GM23338 (cell line): ENCODE measurements at regions not wholly inside any gene's neighbourhood (a gene's known extent, or its start where the extent isn't known, plus 50 kb on each side); places are given as distances from the start of the nearest gene placed in this dataset.

ENCODE experiments used
- ATAC-seq: fragments of 200-7000 bp; cut with Tn5 transposase; 3 replicates; pipeline ENCODE4 v1.9.1; 2020
- DNase-seq: peaks from one replicate; pipeline ENCODE4 v3.0.0-alpha.2; 2015; ENCODE audit warnings: low spot score
- H2AFZ ChIP-seq: fragments of 200-600 bp; sonication (generic); 2 replicates; pipeline ENCODE4 v1.8.0; 2016; ENCODE audit warnings: antibody characterized with exemption, mild to moderate bottlenecking, moderate library complexity
- H3F3A ChIP-seq: fragments of 200-600 bp; sonication (generic); replicated peaks from 2 replicates; pipeline ENCODE4 v1.8.0; 2017; ENCODE audit warnings: antibody characterized with exemption, mixed run types, low read depth
- H3K27ac ChIP-seq: fragments of 200-600 bp; sonication (generic); 2 replicates; pipeline ENCODE4 v1.6.1; 2016; ENCODE audit warnings: low read depth
- H3K27me3 ChIP-seq: fragments of 200-600 bp; sonication (generic); 2 replicates; pipeline ENCODE4 v1.8.0; 2016; ENCODE audit warnings: mild to moderate bottlenecking, mixed run types, moderate library complexity; ENCODE audit not compliant: insufficient read depth
- H3K36me3 ChIP-seq: fragments of 200-600 bp; sonication (generic); 2 replicates; pipeline ENCODE4 v1.8.0; 2016; ENCODE audit warnings: mild to moderate bottlenecking; ENCODE audit not compliant: insufficient read depth
- H3K4me1 ChIP-seq: fragments of 200-600 bp; sonication (generic); 2 replicates; pipeline ENCODE4 v1.8.0; 2016; ENCODE audit warnings: mild to moderate bottlenecking, moderate library complexity; ENCODE audit not compliant: insufficient read depth
- H3K4me2 ChIP-seq: fragments of 200-600 bp; sonication (generic); 2 replicates; pipeline ENCODE4 v1.7.1; 2017; ENCODE audit warnings: mixed run types
- H3K4me3 ChIP-seq: fragments of 200-600 bp; sonication (generic); 2 replicates; pipeline ENCODE4 v1.6.1; 2016; ENCODE audit warnings: mixed run types
- H3K79me2 ChIP-seq: fragments of 200-600 bp; sonication (generic); replicated peaks from 2 replicates; pipeline ENCODE4 v1.8.0; 2017; ENCODE audit warnings: mild to moderate bottlenecking; ENCODE audit not compliant: insufficient read depth
- H3K9me2 ChIP-seq: fragments of 200-600 bp; sonication (generic); 2 replicates; pipeline ENCODE4 v1.8.0; 2017; ENCODE audit not compliant: insufficient read depth
- H4K20me1 ChIP-seq: fragments of 200-600 bp; sonication (generic); replicated peaks from 2 replicates; pipeline ENCODE4 v1.8.0; 2017; ENCODE audit warnings: mild to moderate bottlenecking; ENCODE audit not compliant: insufficient read depth
- H3K27ac Mint-ChIP-seq: 2 replicates; pipeline ENCODE4 v1.8.0; 2020; ENCODE audit warnings: inconsistent platforms, mild to moderate bottlenecking, moderate library complexity, mixed read lengths
- H3K27me3 Mint-ChIP-seq: 3 replicates; pipeline ENCODE4 v1.8.0; 2022; ENCODE audit warnings: low read depth, mild to moderate bottlenecking, moderate library complexity, mixed read lengths, inconsistent platforms; ENCODE audit not compliant: insufficient read depth, poor library complexity
- H3K36me3 Mint-ChIP-seq: 3 replicates; pipeline ENCODE4 v1.8.0; 2021; ENCODE audit warnings: low read depth, mild to moderate bottlenecking, inconsistent platforms, moderate library complexity, mixed read lengths
- H3K4me1 Mint-ChIP-seq: 3 replicates; pipeline ENCODE4 v1.8.0; 2020; ENCODE audit warnings: mild to moderate bottlenecking, inconsistent platforms, mixed read lengths
- H3K4me3 Mint-ChIP-seq: 3 replicates; pipeline ENCODE4 v1.8.0; 2021; ENCODE audit warnings: moderate library complexity, mild to moderate bottlenecking, inconsistent platforms, mixed read lengths
- H3K9me3 Mint-ChIP-seq: 3 replicates; pipeline ENCODE4 v1.8.0; 2020; ENCODE audit warnings: moderate library complexity, mild to moderate bottlenecking, inconsistent platforms, mixed read lengths
- CREB1 ChIP-seq: fragments of 250-450 bp; sonication (Bioruptor Pico); IDR thresholded peaks from 2 replicates; pipeline ENCODE4 v1.5.0; 2020; ENCODE audit warnings: low read depth, mild to moderate bottlenecking, moderate library complexity
- CTCF ChIP-seq, 2 experiments: fragments of 200-600 bp in 1 of 2; sonication (generic) in 1 of 2; conservative IDR thresholded peaks; 2 replicates each; pipeline versions ENCODE4 v1.5.1 to v1.6.1; 2016 to 2017; ENCODE audit warnings: antibody characterized with exemption in 2 of 2, low read depth in 2 of 2, mild to moderate bottlenecking in 2 of 2, moderate library complexity in 1 of 2
- EZH2phosphoT487 ChIP-seq: fragments of 200-600 bp; sonication (generic); IDR thresholded peaks from one replicate; pipeline ENCODE4 v1.8.1; 2018; ENCODE audit warnings: antibody characterized with exemption; ENCODE audit not compliant: unreplicated experiment
- NANOG ChIP-seq: IDR thresholded peaks from 2 replicates; pipeline ENCODE4 v1.6.1; 2016; ENCODE audit warnings: antibody characterized with exemption, borderline replicate concordance
- POLR2AphosphoS5 ChIP-seq: IDR thresholded peaks from 2 replicates; pipeline ENCODE4 v1.6.1; 2016; ENCODE audit warnings: antibody characterized with exemption, low read depth
- STAT1 ChIP-seq: IDR thresholded peaks from one replicate; pipeline ENCODE4 v1.6.1; 2016; ENCODE audit warnings: antibody characterized with exemption; ENCODE audit not compliant: unreplicated experiment
- ZNF114 ChIP-seq: fragments of 250-450 bp; sonication (Bioruptor Pico); IDR thresholded peaks from 2 replicates; pipeline ENCODE4 v1.5.0; 2020; ENCODE audit warnings: mild to moderate bottlenecking, moderate library complexity
- ZNF462 ChIP-seq: fragments of 250-450 bp; sonication (Bioruptor Pico); IDR thresholded peaks from 2 replicates; pipeline ENCODE4 v1.5.0; 2020; ENCODE audit warnings: mild to moderate bottlenecking, moderate library complexity
- TF ChIP-seq, protein P1 (sequence below): IDR thresholded peaks from 2 replicates; pipeline ENCODE4 v1.6.1; 2016; ENCODE audit warnings: antibody characterized with exemption

DNA sequence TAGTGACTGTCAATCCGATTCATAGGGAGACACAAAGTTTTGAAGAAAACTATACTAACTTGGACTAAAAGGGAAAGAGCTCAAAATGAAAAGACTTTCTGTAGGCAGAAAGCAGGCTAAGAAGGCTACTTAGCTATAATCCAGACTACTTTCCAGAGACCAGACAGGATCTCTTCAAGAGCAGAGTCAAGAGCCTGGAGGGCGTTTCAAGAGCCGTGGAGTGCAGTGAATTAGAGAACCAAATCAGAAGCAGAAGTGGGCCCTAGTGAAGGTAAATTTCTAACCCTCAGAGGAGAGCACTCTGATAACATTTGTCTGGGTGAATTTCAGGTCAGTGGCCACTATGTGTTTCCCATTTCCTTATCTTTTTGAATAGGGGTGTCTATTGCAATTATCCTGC, 76.4 kb downstream of the CGGBP1 start (continued):
- TF ChIP-seq ZNF462 = no peak
- TF ChIP-seq POLR2AphosphoS5 = no peak
- no peak for TF ChIP-seq ZNF114
- TF ChIP-seq STAT1 = no peak
- TF ChIP-seq NANOG = no peak

GRCh38 chr3:87979527-87979926, 79.3 kb downstream of the CGGBP1 start:
- peaks cover 32% of the 10 kb centered on the region for H3K9me3 Mint-ChIP-seq
- no peaks in the 10 kb centered on the region for H4K20me1 ChIP-seq
- no peak for TF ChIP-seq NANOG
- no peak for TF ChIP-seq POLR2AphosphoS5
- TF ChIP-seq STAT1 = no peak
- no peak for TF ChIP-seq EZH2phosphoT487
- no peak for TF ChIP-seq ZNF114
- TF ChIP-seq CREB1 (CRISPR knock-in tag) = no peak
- no peak for TF ChIP-seq CTCF (conservative IDR thresholded peaks at IDR 0.05; ENCODE audit: low read depth in 2 of 2)
- TF ChIP-seq, protein P1, sequence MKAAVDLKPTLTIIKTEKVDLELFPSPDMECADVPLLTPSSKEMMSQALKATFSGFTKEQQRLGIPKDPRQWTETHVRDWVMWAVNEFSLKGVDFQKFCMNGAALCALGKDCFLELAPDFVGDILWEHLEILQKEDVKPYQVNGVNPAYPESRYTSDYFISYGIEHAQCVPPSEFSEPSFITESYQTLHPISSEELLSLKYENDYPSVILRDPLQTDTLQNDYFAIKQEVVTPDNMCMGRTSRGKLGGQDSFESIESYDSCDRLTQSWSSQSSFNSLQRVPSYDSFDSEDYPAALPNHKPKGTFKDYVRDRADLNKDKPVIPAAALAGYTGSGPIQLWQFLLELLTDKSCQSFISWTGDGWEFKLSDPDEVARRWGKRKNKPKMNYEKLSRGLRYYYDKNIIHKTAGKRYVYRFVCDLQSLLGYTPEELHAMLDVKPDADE = no peak

More at GRCh38 chr3:87979527-87979926, 79.3 kb downstream of the CGGBP1 start:
- no peak for ATAC-seq
- Histone ChIP-seq H3K79me2 (no peaks in the 10 kb centered on the region), H3K27me3 (no peaks in the 10 kb centered on the region), H3K4me2 (no peak overlapping the region), H3K36me3 (no peaks in the 10 kb centered on the region), H3F3A (no peaks in the 10 kb centered on the region), H3K9me2 (no peaks in the 10 kb centered on the region), H2AFZ (no peak overlapping the region), H3K27ac (no peak overlapping the region), H3K4me1 (no peaks in the 10 kb centered on the region), H3K4me3 (no peak overlapping the region)
- Mint-ChIP-seq H3K36me3 (peaks cover 17% of the 10 kb centered on the region), H3K27me3 (no peaks in the 10 kb centered on the region), H3K4me3 (no peak overlapping the region), H3K4me1 (no peaks in the 10 kb centered on the region), H3K27ac (no peak overlapping the region)
- DNase-seq = no peak
